WTC11 (cell line): ENCODE measurements at regions not wholly inside any gene's neighbourhood (a gene's known extent, or its start where the extent isn't known, plus 50 kb on each side); places are given as distances from the start of the nearest gene placed in this dataset.
"Not testable (repeated sequence)": the region's sequence is repeated elsewhere in the genome, so short reads cannot be mapped to it uniquely, and the experiment has no call there.

Experiments
- CREB1 ChIP-seq: sonication (generic); formaldehyde crosslinking; IDR thresholded peaks from 2 replicates; pipeline ENCODE4 v1.8.0; 2023; ENCODE audit warnings: mild to moderate bottlenecking, missing genetic modification reagents
- CTCF ChIP-seq: fragments of 200-600 bp; IDR thresholded peaks from 2 replicates; pipeline ENCODE4 v1.8.0; 2022; ENCODE audit warnings: antibody characterized with exemption
- NFYB ChIP-seq: sonication (generic); formaldehyde crosslinking; conservative IDR thresholded peaks from 2 replicates; pipeline ENCODE4 v1.8.0; 2022; ENCODE audit warnings: low read depth, missing genetic modification reagents
- NR1H2 ChIP-seq: sonication (generic); formaldehyde crosslinking; IDR thresholded peaks from 2 replicates; pipeline ENCODE4 v1.9.0; 2021; ENCODE audit warnings: mild to moderate bottlenecking, moderate library complexity, missing genetic modification reagents
- TEAD4 ChIP-seq: sonication (generic); formaldehyde crosslinking; IDR thresholded peaks from 2 replicates; pipeline ENCODE4 v1.8.0; 2022; ENCODE audit warnings: mild to moderate bottlenecking, missing genetic modification reagents
- USF2 ChIP-seq: sonication (generic); formaldehyde crosslinking; IDR thresholded peaks from 2 replicates; pipeline ENCODE4 v1.8.1; 2023; ENCODE audit warnings: mild to moderate bottlenecking, missing genetic modification reagents, moderate library complexity
- ZNF121 ChIP-seq: sonication (generic); formaldehyde crosslinking; IDR thresholded peaks from 2 replicates; pipeline ENCODE4 v1.8.0; 2023; ENCODE audit warnings: missing genetic modification reagents

GRCh38 chr10:80859279-80859678, 321.6 kb downstream of the SH2D4B start:
- not testable (repeated sequence) for TF ChIP-seq CREB1 (CRISPR knock-in tag); CTCF; NR1H2 (CRISPR knock-in tag); USF2 (CRISPR knock-in tag); ZNF121 (CRISPR knock-in tag); TEAD4 (CRISPR knock-in tag); NFYB (CRISPR knock-in tag)
